B cell (primary cell): ENCODE measurements at regions not wholly inside any gene's neighbourhood (a gene's known extent, or its start where the extent isn't known, plus 50 kb on each side); places are given as distances from the start of the nearest gene placed in this dataset.

Experiments used
- ATAC-seq: fragments of 200-7000 bp; cut with Tn5 transposase; one replicate; pipeline ENCODE4 v1.10.0; 2021; ENCODE audit warnings: low read depth, mild to moderate bottlenecking, moderate number of reproducible peaks, moderate library complexity
- CTCF ChIA-PET: fragments of 350-600 bp; sonication (Branson Sonifier 250); formaldehyde crosslinking; loops from one replicate; lab custom pipeline; 2021; ENCODE audit warnings: antibody characterized with exemption, inconsistent platforms; lab: Charles Lee
- POLR2A ChIA-PET: fragments of 350-600 bp; sonication (Branson Sonifier 250); formaldehyde crosslinking; loops from one replicate; lab custom pipeline; 2021; ENCODE audit warnings: antibody characterized with exemption; lab: Charles Lee
- DNase-seq: peaks from one replicate; pipeline ENCODE4 v3.0.0; 2013
- H2AFZ ChIP-seq: 2 replicates; pipeline ENCODE4 v1.6.1; 2012; ENCODE audit warnings: mild to moderate bottlenecking, low read depth, low read length; ENCODE audit not compliant: insufficient read depth, poor library complexity, severe bottlenecking
- H3K27ac ChIP-seq, 2 donors: 1 replicate in 1 of 2; 2 replicates in 1 of 2; pipeline ENCODE4 v1.5.1; 2012 to 2013; ENCODE audit warnings: low read length in 2 of 2, mild to moderate bottlenecking in 2 of 2, moderate library complexity in 1 of 2
- H3K27me3 ChIP-seq, 4 experiments: fragments of 200-600 bp in 1 of 4; sonication (generic) in 1 of 4; replicated peaks in 1 of 4; 1 replicate in 2 of 4; 2 replicates in 2 of 4; pipeline versions ENCODE4 v1.6.1 to v1.7.0; 2013 to 2016; ENCODE audit warnings: low read length in 3 of 4, mild to moderate bottlenecking in 2 of 4, mixed read lengths in 1 of 4, moderate library complexity in 1 of 4; ENCODE audit not compliant: insufficient read depth in 4 of 4, control insufficient read depth in 3 of 4; ENCODE audit errors: control extremely low read depth in 1 of 4
- H3K36me3 ChIP-seq, 2 experiments: replicated peaks in 1 of 2; 1 replicate in 1 of 2; 2 replicates in 1 of 2; pipeline versions ENCODE4 v1.6.1 to v1.7.1; 2013; ENCODE audit warnings: low read length in 1 of 2; ENCODE audit not compliant: insufficient read depth in 2 of 2, control insufficient read depth in 1 of 2; ENCODE audit errors: control extremely low read depth in 1 of 2, extremely low read depth in 1 of 2
- H3K4me1 ChIP-seq, 2 donors: fragments of 200-600 bp in 1 of 2; sonication (generic) in 1 of 2; 1 replicate in 1 of 2; 2 replicates in 1 of 2; pipeline versions ENCODE4 v1.5.1 to v1.6.1; 2013 to 2017; ENCODE audit warnings: low read length in 2 of 2; ENCODE audit not compliant: control insufficient read depth in 2 of 2, insufficient read depth in 2 of 2
- H3K4me2 ChIP-seq: replicated peaks from 2 replicates; pipeline ENCODE3; 2012; ENCODE audit warnings: mild to moderate bottlenecking, low read depth, low read length; ENCODE audit not compliant: poor library complexity, severe bottlenecking
- H3K4me3 ChIP-seq, 5 experiments: fragments of 200-600 bp in 1 of 5; sonication (generic) in 1 of 5; 1 replicate in 3 of 5; 2 replicates in 2 of 5; pipeline versions ENCODE4 v1.5.1 to v1.7.0; 2011 to 2016; ENCODE audit warnings: low read length in 4 of 5, mild to moderate bottlenecking in 4 of 5, low read depth in 2 of 5, control low read depth in 1 of 5, moderate library complexity in 1 of 5; ENCODE audit not compliant: insufficient read depth in 1 of 5; ENCODE audit errors: control extremely low read depth in 1 of 5, extremely low read depth in 1 of 5
- H3K79me2 ChIP-seq: fragments of 200-600 bp; sonication (generic); one replicate; pipeline ENCODE4 v1.6.0; 2016; ENCODE audit warnings: low read length; ENCODE audit not compliant: control insufficient read depth, insufficient read depth
- H3K9ac ChIP-seq: fragments of 200-600 bp; sonication (generic); 2 replicates; pipeline ENCODE4 v1.6.1; 2017; ENCODE audit warnings: mild to moderate bottlenecking, low read length, moderate library complexity
- H3K9me3 ChIP-seq, 3 donors: one replicate each; pipeline versions ENCODE4 v1.6.1 to v1.7.1; 2013; ENCODE audit warnings: low read length in 2 of 3; ENCODE audit not compliant: control insufficient read depth in 2 of 3, insufficient read depth in 1 of 3; ENCODE audit errors: control extremely low read depth in 1 of 3
- H4K20me1 ChIP-seq: 2 replicates; pipeline ENCODE4 v1.6.0; 2012; ENCODE audit warnings: mild to moderate bottlenecking, low read length; ENCODE audit not compliant: insufficient read depth, control insufficient read depth, poor library complexity, severe bottlenecking
- H3K27ac Mint-ChIP-seq: one replicate; pipeline ENCODE4 v1.8.0; 2021; ENCODE audit warnings: mixed read lengths
- H3K27me3 Mint-ChIP-seq: one replicate; pipeline ENCODE4 v1.8.0; 2021; ENCODE audit warnings: mixed read lengths
- H3K4me1 Mint-ChIP-seq: one replicate; pipeline ENCODE4 v1.8.0; 2021; ENCODE audit warnings: mixed read lengths
- H3K4me3 Mint-ChIP-seq: one replicate; pipeline ENCODE4 v1.8.0; 2021; ENCODE audit warnings: mixed read lengths
- H3K9me3 Mint-ChIP-seq: one replicate; pipeline ENCODE4 v1.8.0; 2022; ENCODE audit warnings: mixed read lengths; ENCODE audit not compliant: insufficient read depth
- CTCF ChIP-seq: fragments of 200-600 bp; IDR thresholded peaks from one replicate; pipeline ENCODE4 v1.8.0; 2022; ENCODE audit warnings: antibody characterized with exemption, mild to moderate bottlenecking
- EZH2 ChIP-seq: IDR thresholded peaks from 2 replicates; pipeline ENCODE4 v1.6.1; 2012; ENCODE audit warnings: borderline replicate concordance, low read depth, mild to moderate bottlenecking, moderate library complexity, low read length; ENCODE audit not compliant: insufficient read depth, poor library complexity, severe bottlenecking
- WGBS: methylation state at CpG from one replicate; pipeline ENCODE4 v1.1.5; 2013; ENCODE audit warnings: missing lambda C conversion rate; ENCODE audit not compliant: insufficient coverage; 5-methylcytosine and 5-hydroxymethylcytosine counted together
- intact Hi-C: fragments of 100-400 bp; cut with micrococcal nuclease; formaldehyde crosslinking; loops from one replicate; pipeline ENCODE4 v1.10.0; 2022

GRCh38 chr17:51442088-51442865, 181.9 kb downstream of the UTP18 start:
- Mint-ChIP-seq H3K4me1 (no peaks in the 10 kb centered on the region), H3K27me3 (peaks cover 31% of the 10 kb centered on the region), H3K27ac (no peak overlapping the region), H3K9me3 (no peaks in the 10 kb centered on the region), H3K4me3 (no peak overlapping the region)
- CTCF ChIA-PET, result no interaction called here
- H2AFZ ChIP-seq, result no peak overlapping the region
- no peaks in the 10 kb centered on the region for H4K20me1 ChIP-seq
- DNase-seq, result no peak
- H3K4me1 ChIP-seq, result no peaks in the 10 kb centered on the region
- H3K27ac ChIP-seq, result no peak overlapping the region
- TF ChIP-seq CTCF (no peak), EZH2 (no peak)
- no peak overlapping the region for H3K4me3 ChIP-seq
- H3K36me3 ChIP-seq, result no peaks in the 10 kb centered on the region
- no peak overlapping the region for H3K9ac ChIP-seq
- H3K27me3 ChIP-seq, result peaks cover 0 to 6% (median 2%) of the 10 kb centered on the region in 4 experiments
- ATAC-seq, result no peak
- H3K9me3 ChIP-seq, result no peaks in the 10 kb centered on the region
- H3K4me2 ChIP-seq, result no peak overlapping the region
- POLR2A ChIA-PET, result no interaction called here
- WGBS, result 97% methylated on average over 5 of the region's 6 CpGs
- intact Hi-C loops, result no loop called here
- no peaks in the 10 kb centered on the region for H3K79me2 ChIP-seq

DNA sequence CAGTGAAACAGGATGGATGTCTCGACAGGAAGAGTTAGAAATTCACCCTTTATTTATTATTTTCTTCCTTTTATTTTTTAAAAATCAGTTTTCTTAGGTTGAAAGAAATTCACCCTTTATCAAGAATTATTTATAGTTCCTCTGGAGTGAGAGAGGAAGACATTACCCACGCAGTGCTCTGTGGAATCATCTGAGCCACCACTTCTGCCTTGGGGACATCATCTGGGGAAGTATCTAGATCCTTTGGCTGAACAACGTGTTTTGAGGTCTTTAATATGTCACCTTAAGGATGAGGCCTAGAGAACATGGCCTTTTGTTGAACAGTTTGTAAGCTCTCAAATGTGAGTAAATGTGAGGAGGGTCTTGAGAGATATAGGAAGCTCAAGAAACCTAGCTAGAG, 183.3 kb downstream of the UTP18 start:
- intact Hi-C loops, result no loop called here

More for the DNA sequence above, 183.3 kb downstream of the UTP18 start:
- DNase-seq (no peak), ATAC-seq (no peak)
- H3K4me1 ChIP-seq, result no peaks in the 10 kb centered on the region
- no peaks in the 10 kb centered on the region for H4K20me1 ChIP-seq
- peaks cover 0 to 6% (median 0%) of the 10 kb centered on the region in 4 experiments for H3K27me3 ChIP-seq
- no peaks in the 10 kb centered on the region for H3K36me3 ChIP-seq
- H3K9me3 ChIP-seq, result no peaks in the 10 kb centered on the region
- H3K4me1 Mint-ChIP-seq, result no peaks in the 10 kb centered on the region
- H3K9ac ChIP-seq, result no peak overlapping the region
- no peak overlapping the region for H3K4me3 ChIP-seq
- TF ChIP-seq EZH2 (no peak), CTCF (no peak)
- no peak overlapping the region for H3K4me3 Mint-ChIP-seq
- H3K4me2 ChIP-seq, result no peak overlapping the region
- H3K27ac Mint-ChIP-seq, result no peak overlapping the region
- peaks cover 33% of the 10 kb centered on the region for H3K27me3 Mint-ChIP-seq
- ChIA-PET CTCF (no interaction called here), POLR2A (no interaction called here)
- H3K9me3 Mint-ChIP-seq, result no peaks in the 10 kb centered on the region
- no peak overlapping the region for H2AFZ ChIP-seq
- 0% methylated on average over 2 of the region's 3 CpGs for WGBS
- H3K27ac ChIP-seq, result no peak overlapping the region
- H3K79me2 ChIP-seq, result no peaks in the 10 kb centered on the region
